ENCODE measurements at regions not wholly inside any gene's neighbourhood (a gene's known extent, or its start where the extent isn't known, plus 50 kb on each side); places are given as distances from the start of the nearest gene placed in this dataset.

- Histone ChIP-seq H3K27ac (no peak overlapping the region), H3K9me3 (peaks cover 0 to 2% (median 0%) of the 10 kb centered on the region in 8 donors), H3K4me3 (no peak overlapping the region), H3K36me3 (no peaks in the 10 kb centered on the region), H3K27me3 (replicated peaks in 1 of 7) (no peaks in the 10 kb centered on the region), H3K4me1 (no peaks in the 10 kb centered on the region)
- WGBS, 5 donors, result 74 to 95% (median 86%) methylated on average over 6 of the region's 6 CpGs
- no peak for DNase-seq
- TF ChIP-seq CTCF (IDR thresholded peaks at IDR 0.05 in 8 of 11, conservative IDR thresholded peaks at IDR 0.05 in 3 of 11) (no peak), POLR2A (IDR thresholded peaks at IDR 0.05) (no peak), POLR2AphosphoS5 (IDR thresholded peaks at IDR 0.05) (no peak)
- intact Hi-C loops (cut with DNase I; ENCODE audit: low total_unique reads), result no loop called here
Observed at GRCh38 chr18:6605115-6605869, 124.2 kb upstream of the ARHGAP28 start.

GRCh38 chr18:6606411-6607085 lies 123.0 kb upstream of the ARHGAP28 start:
- Histone ChIP-seq H3K4me1 (no peaks in the 10 kb centered on the region), H3K4me3 (no peak overlapping the region), H3K27ac (no peak overlapping the region), H3K27me3 (replicated peaks in 1 of 7) (no peaks in the 10 kb centered on the region), H3K9me3 (peaks cover 0 to 2% (median 0%) of the 10 kb centered on the region in 8 donors), H3K36me3 (no peaks in the 10 kb centered on the region)
- WGBS, 5 donors, result 70 to 76% (median 74%) methylated on average over 4 of the region's 4 CpGs
- intact Hi-C loops (cut with DNase I; ENCODE audit: low total_unique reads), result no loop called here
- DNase-seq, result no peak
- TF ChIP-seq CTCF (IDR thresholded peaks at IDR 0.05 in 8 of 11, conservative IDR thresholded peaks at IDR 0.05 in 3 of 11), result no peak
- no peak for TF ChIP-seq POLR2A (IDR thresholded peaks at IDR 0.05)
- TF ChIP-seq POLR2AphosphoS5 (IDR thresholded peaks at IDR 0.05), result no peak

- H3K27ac ChIP-seq, result peak overlapping the region in 1 of 8 donors; percentile 10
- no peak for DNase-seq
- no peaks in the 10 kb centered on the region for H3K27me3 ChIP-seq (replicated peaks in 1 of 7)
- intact Hi-C loops (cut with DNase I; ENCODE audit: low total_unique reads), result no loop called here
- H3K36me3 ChIP-seq, result no peaks in the 10 kb centered on the region
- 63 to 79% (median 68%) methylated on average over 6 of the region's 6 CpGs for WGBS, 5 donors
- no peak overlapping the region for H3K4me3 ChIP-seq
- peaks cover 0 to 2% (median 0%) of the 10 kb centered on the region in 8 donors for H3K9me3 ChIP-seq
- TF ChIP-seq CTCF (IDR thresholded peaks at IDR 0.05 in 8 of 11, conservative IDR thresholded peaks at IDR 0.05 in 3 of 11) (no peak), POLR2A (IDR thresholded peaks at IDR 0.05) (no peak), POLR2AphosphoS5 (IDR thresholded peaks at IDR 0.05) (no peak)
- no peaks in the 10 kb centered on the region for H3K4me1 ChIP-seq
Observed at GRCh38 chr18:6607343-6607742, 122.2 kb upstream of the ARHGAP28 start.

GRCh38 chr18:6609666-6610264 lies 119.8 kb upstream of the ARHGAP28 start:
- intact Hi-C loops (cut with DNase I; ENCODE audit: low total_unique reads), result no loop called here
- Histone ChIP-seq H3K36me3 (no peaks in the 10 kb centered on the region), H3K4me1 (no peaks in the 10 kb centered on the region), H3K4me3 (no peak overlapping the region), H3K9me3 (peaks cover 0 to 8% (median 0%) of the 10 kb centered on the region in 8 donors), H3K27ac (no peak overlapping the region), H3K27me3 (replicated peaks in 1 of 7) (no peaks in the 10 kb centered on the region)
- TF ChIP-seq POLR2AphosphoS5 (IDR thresholded peaks at IDR 0.05), result no peak
- no peak for TF ChIP-seq CTCF (IDR thresholded peaks at IDR 0.05 in 8 of 11, conservative IDR thresholded peaks at IDR 0.05 in 3 of 11)
- TF ChIP-seq POLR2A (IDR thresholded peaks at IDR 0.05), result no peak
- DNase-seq, result no peak
- WGBS, 5 donors, result 77 to 91% (median 87%) methylated on average over 7 of the region's 7 CpGs
